H9 (cell line): ENCODE measurements at regions not wholly inside any gene's neighbourhood (a gene's known extent, or its start where the extent isn't known, plus 50 kb on each side); places are given as distances from the start of the nearest gene placed in this dataset.

Source experiments
- DNase-seq: peaks from one replicate; pipeline ENCODE4 v3.0.0-alpha.2; 2017
- H2AFZ ChIP-seq: one replicate; pipeline ENCODE4 v1.6.1; 2013; ENCODE audit warnings: mild to moderate bottlenecking, low read length, control low read depth, moderate library complexity
- H2AK5ac ChIP-seq: 2 replicates; pipeline ENCODE4 v1.6.1; 2013; ENCODE audit warnings: low read length, control low read depth, mixed read lengths; ENCODE audit not compliant: insufficient read length
- H2BK120ac ChIP-seq: one replicate; pipeline ENCODE4 v1.6.1; 2013; ENCODE audit warnings: low read depth, mild to moderate bottlenecking, low read length, control low read depth, inconsistent platforms; ENCODE audit not compliant: poor library complexity, severe bottlenecking
- H2BK12ac ChIP-seq: 2 replicates; pipeline ENCODE4 v1.6.1; 2013; ENCODE audit warnings: low read length, control low read depth, mixed read lengths, low read depth; ENCODE audit not compliant: insufficient read length
- H2BK15ac ChIP-seq: 2 replicates; pipeline ENCODE4 v1.6.1; 2013; ENCODE audit warnings: low read depth, low read length, control low read depth
- H2BK20ac ChIP-seq: one replicate; pipeline ENCODE4 v1.6.1; 2013; ENCODE audit warnings: low read depth, mild to moderate bottlenecking, low read length, control low read depth, inconsistent platforms; ENCODE audit not compliant: poor library complexity, severe bottlenecking
- H2BK5ac ChIP-seq: 2 replicates; pipeline ENCODE4 v1.6.1; 2013; ENCODE audit warnings: low read length, control low read depth, mixed read lengths; ENCODE audit not compliant: insufficient read length
- H3K14ac ChIP-seq: 2 replicates; pipeline ENCODE4 v1.6.1; 2013; ENCODE audit warnings: low read length, control low read depth; ENCODE audit not compliant: insufficient read depth
- H3K18ac ChIP-seq: 2 replicates; pipeline ENCODE4 v1.6.1; 2013; ENCODE audit warnings: low read depth, mild to moderate bottlenecking, mixed read lengths, low read length, control low read depth; ENCODE audit not compliant: insufficient read length
- H3K23ac ChIP-seq: 2 replicates; pipeline ENCODE4 v1.6.1; 2013; ENCODE audit warnings: low read length, control low read depth, mixed read lengths, low read depth; ENCODE audit not compliant: insufficient read length
- H3K23me2 ChIP-seq: 2 replicates; pipeline ENCODE4 v1.6.1; 2013; ENCODE audit warnings: low read depth, mild to moderate bottlenecking, mixed read lengths, low read length, control low read depth; ENCODE audit not compliant: insufficient read length, poor library complexity, severe bottlenecking
- H3K27ac ChIP-seq: 2 replicates; pipeline ENCODE4 v1.5.1; 2013; ENCODE audit warnings: low read length, control low read depth, mixed read lengths, low read depth; ENCODE audit not compliant: insufficient read length
- H3K27me3 ChIP-seq: 2 replicates; pipeline ENCODE4 v1.6.1; 2013; ENCODE audit warnings: low read length, control low read depth, inconsistent platforms; ENCODE audit not compliant: insufficient read depth
- H3K4ac ChIP-seq: 2 replicates; pipeline ENCODE4 v1.6.1; 2013; ENCODE audit warnings: low read depth, mild to moderate bottlenecking, control low read depth, inconsistent platforms, low read length, moderate library complexity
- H3K4me1 ChIP-seq: 2 replicates; pipeline ENCODE4 v1.6.1; 2013; ENCODE audit warnings: low read length, control low read depth, inconsistent platforms; ENCODE audit not compliant: insufficient read depth
- H3K4me2 ChIP-seq: 2 replicates; pipeline ENCODE4 v1.6.1; 2013; ENCODE audit warnings: low read length, control low read depth, mixed read lengths; ENCODE audit not compliant: insufficient read length, insufficient read depth
- H3K56ac ChIP-seq: 2 replicates; pipeline ENCODE4 v1.6.1; 2013; ENCODE audit warnings: low read depth, mild to moderate bottlenecking, mixed read lengths, low read length, control low read depth; ENCODE audit not compliant: insufficient read length
- H3K79me1 ChIP-seq: 2 replicates; pipeline ENCODE4 v1.6.1; 2013; ENCODE audit warnings: low read depth, mild to moderate bottlenecking, moderate library complexity, low read length, control low read depth, inconsistent platforms; ENCODE audit not compliant: insufficient read depth, poor library complexity, severe bottlenecking
- H3K79me2 ChIP-seq: 2 replicates; pipeline ENCODE4 v1.6.1; 2013; ENCODE audit warnings: low read length, control low read depth, inconsistent platforms; ENCODE audit not compliant: insufficient read depth
- H3K9ac ChIP-seq: 2 replicates; pipeline ENCODE4 v1.6.1; 2013; ENCODE audit warnings: low read length, control low read depth, mixed read lengths; ENCODE audit not compliant: insufficient read length; ENCODE audit errors: extremely low read depth
- H3K9me3 ChIP-seq: one replicate; pipeline ENCODE4 v1.6.1; 2013; ENCODE audit warnings: low read depth, low read length, inconsistent platforms; ENCODE audit not compliant: control insufficient read depth
- H3T11ph ChIP-seq: one replicate; pipeline ENCODE4 v1.6.1; 2013; ENCODE audit warnings: mild to moderate bottlenecking, low read length, control low read depth, inconsistent platforms
- H4K20me1 ChIP-seq: one replicate; pipeline ENCODE4 v1.6.1; 2013; ENCODE audit not compliant: control insufficient read depth, insufficient read length, insufficient read depth
- H4K5ac ChIP-seq: 2 replicates; pipeline ENCODE4 v1.6.1; 2013; ENCODE audit warnings: low read depth, mild to moderate bottlenecking, mixed read lengths, low read length, control low read depth; ENCODE audit not compliant: insufficient read length
- H4K8ac ChIP-seq: replicated peaks from 2 replicates; pipeline ENCODE4 v1.6.1; 2013; ENCODE audit warnings: low read length, control low read depth, mixed read lengths, low read depth; ENCODE audit not compliant: insufficient read length
- H4K91ac ChIP-seq: 2 replicates; pipeline ENCODE4 v1.6.1; 2013; ENCODE audit warnings: low read depth, mild to moderate bottlenecking, moderate library complexity, mixed read lengths, low read length, control low read depth; ENCODE audit not compliant: insufficient read length
- H3K27ac Mint-ChIP-seq, 3 experiments: 2 replicates in 2 of 3; 3 replicates in 1 of 3; pipeline ENCODE4 v1.8.0; 2020 to 2021; ENCODE audit warnings: mixed read lengths in 3 of 3, mild to moderate bottlenecking in 1 of 3, moderate library complexity in 1 of 3
- H3K27me3 Mint-ChIP-seq: 2 replicates; pipeline ENCODE4 v1.8.0; 2021; ENCODE audit warnings: low read depth, mild to moderate bottlenecking, moderate library complexity, mixed read lengths
- H3K36me3 Mint-ChIP-seq, 3 experiments: 2 replicates in 2 of 3; 3 replicates in 1 of 3; pipeline ENCODE4 v1.8.0; 2020 to 2021; ENCODE audit warnings: low read depth in 3 of 3, mixed read lengths in 3 of 3; ENCODE audit not compliant: insufficient read depth in 1 of 3
- H3K4me1 Mint-ChIP-seq, 2 experiments: 2 replicates each; pipeline ENCODE4 v1.8.0; 2020; ENCODE audit warnings: mixed read lengths in 2 of 2
- H3K4me3 Mint-ChIP-seq, 2 experiments: 2 replicates in 1 of 2; 3 replicates in 1 of 2; pipeline ENCODE4 v1.8.0; 2020 to 2021; ENCODE audit warnings: mild to moderate bottlenecking in 2 of 2, mixed read lengths in 2 of 2, moderate library complexity in 1 of 2
- H3K9me3 Mint-ChIP-seq, 2 experiments: 2 replicates in 1 of 2; 3 replicates in 1 of 2; pipeline ENCODE4 v1.8.0; 2020; ENCODE audit warnings: mild to moderate bottlenecking in 2 of 2, mixed read lengths in 2 of 2, moderate library complexity in 1 of 2
- CTCF ChIP-seq: fragments of 200-600 bp; sonication (generic); conservative IDR thresholded peaks from 3 replicates; pipeline ENCODE4 v1.8.0; 2021; ENCODE audit warnings: antibody characterized with exemption, mild to moderate bottlenecking
- WGBS: extraction: QIAGEN DNeasy Blood & Tissue Kit; methylation state at CpG from one replicate; pipeline ENCODE4 v1.1.7; 2013; ENCODE audit warnings: missing lambda C conversion rate, low lambda C conversion rate, mixed read lengths; ENCODE audit not compliant: insufficient read length; ENCODE audit errors: extremely low coverage; 5-methylcytosine and 5-hydroxymethylcytosine counted together

GRCh38 chr1:230587061-230587460, 55.2 kb upstream of the COG2 start:
- H3K4me1 ChIP-seq, result no peaks in the 10 kb centered on the region
- H4K5ac ChIP-seq, result no peak overlapping the region
- H2BK20ac ChIP-seq, result no peak overlapping the region
- H3K4me2 ChIP-seq, result no peak overlapping the region
- H3K4ac ChIP-seq, result no peak overlapping the region
- no peak overlapping the region for H2BK120ac ChIP-seq
- H3K9me3 ChIP-seq, result no peaks in the 10 kb centered on the region
- H2AK5ac ChIP-seq, result no peak overlapping the region
- no peak overlapping the region for H3T11ph ChIP-seq
- no peak overlapping the region for H2AFZ ChIP-seq
- H3K14ac ChIP-seq, result no peak overlapping the region
- no peak overlapping the region for H4K91ac ChIP-seq
- no peak overlapping the region for H3K4me3 Mint-ChIP-seq
- H3K23ac ChIP-seq, result no peak overlapping the region
- H3K36me3 Mint-ChIP-seq, result peaks cover 3 to 7% (median 6%) of the 10 kb centered on the region in 3 experiments; a peak in 6 of 7 replicates
- no peak overlapping the region for H2BK5ac ChIP-seq
- H3K27ac ChIP-seq, result no peak overlapping the region
- peaks cover 5 to 7% of the 10 kb centered on the region in 2 experiments for H3K9me3 Mint-ChIP-seq
- no peak overlapping the region for H3K27ac Mint-ChIP-seq
- H3K23me2 ChIP-seq, result no peaks in the 10 kb centered on the region
- no peak overlapping the region for H3K9ac ChIP-seq
- H3K79me2 ChIP-seq, result no peaks in the 10 kb centered on the region
- no peak overlapping the region for H2BK12ac ChIP-seq
- no peak for TF ChIP-seq CTCF
- no peaks in the 10 kb centered on the region for H3K27me3 Mint-ChIP-seq
- no peak overlapping the region for H2BK15ac ChIP-seq
- no peaks in the 10 kb centered on the region for H3K27me3 ChIP-seq
- WGBS, result no CpG with 5 or more reads among the region's 3 CpGs
- H3K79me1 ChIP-seq, result no peaks in the 10 kb centered on the region
- no peak overlapping the region for H4K8ac ChIP-seq
- no peaks in the 10 kb centered on the region for H4K20me1 ChIP-seq
- H3K56ac ChIP-seq, result no peak overlapping the region
- DNase-seq, result no peak
- H3K4me1 Mint-ChIP-seq, result peaks cover 4 to 9% of the 10 kb centered on the region in 2 experiments; a peak in 1 of 4 replicates
- H3K18ac ChIP-seq, result no peak overlapping the region
